ENCODE measurements at regions not wholly inside any gene's neighbourhood (a gene's known extent, or its start where the extent isn't known, plus 50 kb on each side); places are given as distances from the start of the nearest gene placed in this dataset.

DNA sequence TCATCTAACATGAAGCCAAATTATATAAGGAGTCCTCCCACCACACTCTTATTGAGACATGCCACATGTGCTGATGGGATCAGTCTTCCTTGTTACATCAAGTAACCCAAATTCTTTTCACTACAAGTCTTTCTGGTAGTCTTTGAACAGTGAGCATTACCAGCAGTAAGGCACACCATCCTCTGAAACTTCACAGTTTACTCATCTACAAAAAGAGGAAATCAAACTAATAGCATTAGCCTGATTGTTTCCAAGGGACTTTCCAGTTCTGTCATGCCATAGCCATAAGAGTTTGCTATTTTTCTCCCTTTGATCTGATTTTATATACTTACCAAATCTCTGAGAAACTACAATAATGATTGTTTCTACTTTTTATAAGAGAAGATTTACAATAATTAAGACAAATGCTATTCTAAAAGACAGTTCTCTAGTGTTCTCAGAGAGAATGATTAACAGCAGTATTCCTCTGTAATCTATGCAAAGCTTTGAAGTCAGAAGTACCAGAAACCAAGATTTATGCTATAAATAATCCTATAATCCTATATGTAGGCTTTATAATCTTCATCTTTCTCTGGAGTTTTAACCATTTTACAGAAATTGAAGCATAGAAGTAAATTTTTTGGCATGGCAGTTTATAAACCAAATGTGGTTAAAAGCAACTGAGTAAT lies 166.2 kb upstream of the ACO1 start:
- TF ChIP-seq POLR2A (IDR thresholded peaks at IDR 0.05): no peak
- no peak for TF ChIP-seq EP300 (IDR thresholded peaks at IDR 0.05)
- TF ChIP-seq, protein P1, sequence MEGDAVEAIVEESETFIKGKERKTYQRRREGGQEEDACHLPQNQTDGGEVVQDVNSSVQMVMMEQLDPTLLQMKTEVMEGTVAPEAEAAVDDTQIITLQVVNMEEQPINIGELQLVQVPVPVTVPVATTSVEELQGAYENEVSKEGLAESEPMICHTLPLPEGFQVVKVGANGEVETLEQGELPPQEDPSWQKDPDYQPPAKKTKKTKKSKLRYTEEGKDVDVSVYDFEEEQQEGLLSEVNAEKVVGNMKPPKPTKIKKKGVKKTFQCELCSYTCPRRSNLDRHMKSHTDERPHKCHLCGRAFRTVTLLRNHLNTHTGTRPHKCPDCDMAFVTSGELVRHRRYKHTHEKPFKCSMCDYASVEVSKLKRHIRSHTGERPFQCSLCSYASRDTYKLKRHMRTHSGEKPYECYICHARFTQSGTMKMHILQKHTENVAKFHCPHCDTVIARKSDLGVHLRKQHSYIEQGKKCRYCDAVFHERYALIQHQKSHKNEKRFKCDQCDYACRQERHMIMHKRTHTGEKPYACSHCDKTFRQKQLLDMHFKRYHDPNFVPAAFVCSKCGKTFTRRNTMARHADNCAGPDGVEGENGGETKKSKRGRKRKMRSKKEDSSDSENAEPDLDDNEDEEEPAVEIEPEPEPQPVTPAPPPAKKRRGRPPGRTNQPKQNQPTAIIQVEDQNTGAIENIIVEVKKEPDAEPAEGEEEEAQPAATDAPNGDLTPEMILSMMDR (IDR thresholded peaks at IDR 0.05): no peak
- intact Hi-C loops (cut with DNase I): no loop called here
- no peak overlapping the region for H3K27ac ChIP-seq
- DNase-seq: no peak
- H3K4me3 ChIP-seq: no peak overlapping the region
- H3K4me1 ChIP-seq (ENCODE audit: insufficient read depth): no peaks in the 10 kb centered on the region
- H3K36me3 ChIP-seq: no peaks in the 10 kb centered on the region
- H3K27me3 ChIP-seq: no peaks in the 10 kb centered on the region
- no peaks in the 10 kb centered on the region for H3K9me3 ChIP-seq

DNA sequence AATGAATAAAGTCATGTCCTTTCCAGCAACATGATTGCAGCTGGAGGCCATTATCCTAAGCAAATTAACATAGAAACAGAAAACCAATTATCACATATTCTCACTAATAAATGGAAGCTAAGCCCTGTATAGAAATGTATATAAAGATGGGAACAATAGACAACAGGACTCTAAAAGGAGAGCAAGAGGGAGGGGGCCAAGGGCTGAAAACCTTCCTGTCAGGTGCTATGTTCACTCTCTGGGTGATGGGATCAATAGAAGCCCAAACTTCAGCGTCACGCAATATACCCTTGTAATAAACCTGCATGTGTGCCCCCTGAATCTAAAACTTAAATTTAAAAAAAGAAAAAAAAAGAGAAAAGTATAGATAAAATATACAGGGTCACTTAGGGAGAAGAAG lies 163.7 kb upstream of the ACO1 start:
- H3K9me3 ChIP-seq: no peaks in the 10 kb centered on the region
- no peaks in the 10 kb centered on the region for H3K36me3 ChIP-seq
- intact Hi-C loops (cut with DNase I): no loop called here
- no peak overlapping the region for H3K27ac ChIP-seq
- 96 to 99% (median 99%) methylated on average over 2 of the region's 2 CpGs for WGBS, 3 donors
- TF ChIP-seq, protein P1 (IDR thresholded peaks at IDR 0.05): no peak
- TF ChIP-seq POLR2A (IDR thresholded peaks at IDR 0.05) (no peak), EP300 (IDR thresholded peaks at IDR 0.05) (no peak)
- DNase-seq: no peak
- no peaks in the 10 kb centered on the region for H3K4me1 ChIP-seq (ENCODE audit: insufficient read depth)
- H3K4me3 ChIP-seq: no peak overlapping the region
- H3K27me3 ChIP-seq: no peaks in the 10 kb centered on the region

DNA sequence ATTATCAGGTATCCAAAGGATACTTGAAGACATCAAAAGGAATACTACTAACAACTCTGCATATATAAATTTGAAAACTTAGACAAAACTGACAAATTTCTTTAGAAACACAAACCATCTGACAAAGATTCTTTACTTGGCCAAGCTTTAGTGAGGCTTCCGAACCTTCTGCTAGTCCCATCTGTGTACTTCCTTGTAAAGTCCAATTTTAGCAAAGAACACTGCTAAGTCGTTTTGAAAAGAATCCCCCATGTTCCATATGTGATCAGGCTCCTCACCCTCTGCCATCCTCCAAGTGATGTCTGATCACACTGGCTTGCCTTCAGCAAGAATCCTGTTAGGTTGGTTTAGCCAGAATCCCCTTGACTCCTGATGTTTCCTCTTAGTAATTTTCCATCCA lies 150.0 kb upstream of the ACO1 start:
- H3K27me3 ChIP-seq: no peaks in the 10 kb centered on the region
- no peak for TF ChIP-seq EP300 (IDR thresholded peaks at IDR 0.05)
- TF ChIP-seq, protein P1 (IDR thresholded peaks at IDR 0.05): no peak
- TF ChIP-seq POLR2A (IDR thresholded peaks at IDR 0.05): no peak
- H3K9me3 ChIP-seq: no peaks in the 10 kb centered on the region
- H3K27ac ChIP-seq: no peak overlapping the region
- intact Hi-C loops (cut with DNase I): no loop called here
- WGBS, 3 donors: 72 to 80% (median 77%) methylated on average over 2 of the region's 2 CpGs
- no peaks in the 10 kb centered on the region for H3K36me3 ChIP-seq
- no peaks in the 10 kb centered on the region for H3K4me1 ChIP-seq (ENCODE audit: insufficient read depth)
- no peak overlapping the region for H3K4me3 ChIP-seq
- no peak for DNase-seq

DNA sequence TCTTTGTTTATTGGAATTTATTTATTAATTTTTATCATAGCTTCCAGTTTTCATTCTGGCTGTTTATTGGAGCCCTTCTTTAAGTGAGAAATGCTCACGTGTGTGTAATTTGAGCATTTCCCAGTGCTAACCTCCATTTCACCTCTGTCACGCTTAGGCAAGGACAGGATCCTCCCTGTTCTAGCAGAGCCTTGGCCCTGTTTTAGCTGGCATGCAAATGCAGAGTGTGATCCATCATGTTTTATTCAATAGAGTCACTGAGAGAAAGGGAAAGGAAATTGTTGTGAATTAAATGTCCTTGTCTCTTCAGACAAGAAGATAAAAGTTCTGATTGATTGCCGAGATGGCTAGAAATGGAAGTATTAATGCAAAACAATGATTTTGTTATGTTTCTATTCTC lies 137.3 kb upstream of the ACO1 start:
- no peak overlapping the region for H3K4me3 ChIP-seq
- intact Hi-C loops (cut with DNase I): loop anchor here in 1 of 4 donors (10.0 kb wide), 1 partner anchor 52 kb away; no protein-coding TSS in a partner anchor
- no peaks in the 10 kb centered on the region for H3K4me1 ChIP-seq (ENCODE audit: insufficient read depth)
- H3K36me3 ChIP-seq: no peaks in the 10 kb centered on the region
- no peaks in the 10 kb centered on the region for H3K9me3 ChIP-seq
- WGBS, 3 donors: 12 to 25% (median 13%) methylated on average over 3 of the region's 3 CpGs
- no peak for DNase-seq
- no peaks in the 10 kb centered on the region for H3K27me3 ChIP-seq
- no peak overlapping the region for H3K27ac ChIP-seq
- TF ChIP-seq POLR2A (IDR thresholded peaks at IDR 0.05) (no peak), EP300 (IDR thresholded peaks at IDR 0.05) (no peak)
- TF ChIP-seq, protein P1 (IDR thresholded peaks at IDR 0.05): no peak

Measured in ovary (tissue), 7 donors.